Endothelial cell of umbilical vein (primary cell): ENCODE measurements at regions not wholly inside any gene's neighbourhood (a gene's known extent, or its start where the extent isn't known, plus 50 kb on each side); places are given as distances from the start of the nearest gene placed in this dataset.

ENCODE experiments used
- BruUV-seq: library from RNA; stranded (reverse); fragments of 400-500 nt; replicated peaks from 2 replicates; lab custom pipeline; 2021; lab: Mats Ljungman, UMichigan
- CTCF ChIA-PET: fragments of 300-600, 350-600 bp; sonication (Branson Sonifier 250); formaldehyde crosslinking; loops from one replicate; lab custom pipeline; 2021; ENCODE audit warnings: antibody characterized with exemption, inconsistent platforms; lab: Charles Lee
- POLR2A ChIA-PET: fragments of 300-600, 350-600 bp; sonication (Branson Sonifier 250); formaldehyde crosslinking; loops from one replicate; lab custom pipeline; 2021; ENCODE audit warnings: antibody characterized with exemption, inconsistent platforms; lab: Charles Lee
- DNase-seq: peaks from one replicate; pipeline ENCODE4 v3.0.0-alpha.2; 2011; ENCODE audit warnings: low read depth, low spot score
- FAIRE-seq: peaks from 2 replicates; lab custom pipeline; 2011; peaks lifted over from hg19 to GRCh38; lab: Jason Lieb, UNC
- H2AFZ ChIP-seq: 2 replicates; pipeline ENCODE4 v1.6.0; 2012; ENCODE audit warnings: low read depth, low read length, control low read depth, inconsistent platforms
- H3K27ac ChIP-seq: 2 replicates; pipeline ENCODE4 v1.5.1; 2011; ENCODE audit warnings: low read depth, mild to moderate bottlenecking, control low read depth, low read length, moderate library complexity; ENCODE audit not compliant: insufficient read depth
- H3K27me3 ChIP-seq, 2 experiments: 2 replicates each; pipeline versions ENCODE4 v1.6.0 to v1.6.1; 2011; ENCODE audit warnings: low read length in 2 of 2, mixed read lengths in 1 of 2; ENCODE audit not compliant: control insufficient read depth in 2 of 2, insufficient read depth in 2 of 2
- H3K36me3 ChIP-seq, 2 experiments: 2 replicates in 1 of 2; 3 replicates in 1 of 2; pipeline ENCODE4 v1.5.1; 2011; ENCODE audit warnings: low read length in 2 of 2, mild to moderate bottlenecking in 1 of 2, moderate library complexity in 1 of 2; ENCODE audit not compliant: control insufficient read depth in 2 of 2, insufficient read depth in 2 of 2; ENCODE audit errors: extremely low read depth in 1 of 2
- H3K4me1 ChIP-seq: 3 replicates; pipeline ENCODE4 v1.5.1; 2011; ENCODE audit warnings: mild to moderate bottlenecking, low read length; ENCODE audit not compliant: control insufficient read depth, insufficient read depth; ENCODE audit errors: extremely low read depth
- H3K4me2 ChIP-seq: 2 replicates; pipeline ENCODE4 v1.6.1; 2011; ENCODE audit warnings: low read length, control low read depth, mixed read lengths; ENCODE audit not compliant: insufficient read depth
- H3K4me3 ChIP-seq, 3 experiments: fragments of 200-600 bp in 1 of 3; sonication (generic), shearing (Covaris generic) in 1 of 3; replicated peaks in 1 of 3; 2 replicates each; pipeline ENCODE4 v1.5.1; 2011 to 2016; ENCODE audit warnings: control low read depth in 3 of 3, low read length in 3 of 3, mild to moderate bottlenecking in 2 of 3, inconsistent platforms in 1 of 3, low read depth in 1 of 3, moderate library complexity in 1 of 3; ENCODE audit not compliant: insufficient read depth in 1 of 3
- H3K79me2 ChIP-seq: 2 replicates; pipeline ENCODE4 v1.6.0; 2012; ENCODE audit warnings: low read length, inconsistent platforms; ENCODE audit not compliant: control insufficient read depth, insufficient read depth
- H3K9ac ChIP-seq: replicated peaks from 2 replicates; pipeline ENCODE3; 2011; ENCODE audit warnings: low read length, control low read depth; ENCODE audit not compliant: insufficient read depth; ENCODE audit errors: extremely low read depth
- H3K9me1 ChIP-seq: replicated peaks from 3 replicates; pipeline ENCODE4 v1.6.0; 2011; ENCODE audit warnings: mild to moderate bottlenecking, low read length; ENCODE audit not compliant: control insufficient read depth, insufficient read depth; ENCODE audit errors: extremely low read depth
- H3K9me3 ChIP-seq: replicated peaks from 2 replicates; pipeline ENCODE4 v1.5.1; 2012; ENCODE audit warnings: low read length, inconsistent platforms; ENCODE audit not compliant: control insufficient read depth, insufficient read depth
- H4K20me1 ChIP-seq: replicated peaks from 2 replicates; pipeline ENCODE3; 2011; ENCODE audit warnings: mild to moderate bottlenecking, low read length; ENCODE audit not compliant: control insufficient read depth, insufficient read depth; ENCODE audit errors: extremely low read depth
- EZH2 ChIP-seq: IDR thresholded peaks from 2 replicates; pipeline ENCODE4 v1.6.1; 2012; ENCODE audit warnings: borderline replicate concordance, low read depth, mild to moderate bottlenecking, moderate library complexity, low read length, inconsistent platforms; ENCODE audit not compliant: severe bottlenecking
- FOS ChIP-seq: IDR thresholded peaks from 2 replicates; pipeline ENCODE4 v1.6.1; 2011; ENCODE audit warnings: mild to moderate bottlenecking, low read length, moderate library complexity, borderline replicate concordance; ENCODE audit not compliant: insufficient read depth
- GATA2 ChIP-seq: IDR thresholded peaks from 2 replicates; pipeline ENCODE4 v1.7.0; 2011; ENCODE audit warnings: low read depth, mild to moderate bottlenecking, moderate library complexity, mixed read lengths, low read length; ENCODE audit not compliant: insufficient read length, insufficient read depth
- JUN ChIP-seq: IDR thresholded peaks from 2 replicates; pipeline ENCODE4 v1.6.1; 2011; ENCODE audit warnings: borderline replicate concordance, low read depth; ENCODE audit not compliant: insufficient read length, insufficient read depth
- POLR2AphosphoS5 ChIP-seq: IDR thresholded peaks from 2 replicates; pipeline ENCODE4 v1.6.1; 2012; ENCODE audit warnings: low read depth, mild to moderate bottlenecking, control low read depth, low read length, moderate library complexity; ENCODE audit not compliant: insufficient read depth
- dilution Hi-C: fragments of 300-500 bp; cut with MboI; formaldehyde crosslinking; loops from one replicate; pipeline ENCODE4 v1.15.0; 2019; ENCODE audit warnings: low sequenced_read_pairs; ENCODE audit not compliant: extremely low pct_ligation_motif_present
- intact Hi-C: fragments of 100-400 bp; cut with micrococcal nuclease; formaldehyde crosslinking; loops from one replicate; pipeline ENCODE4 v1.10.0; 2022
- TF ChIP-seq, protein P1 (sequence below): IDR thresholded peaks from 2 replicates; pipeline ENCODE4 v1.6.1; 2011; ENCODE audit not compliant: insufficient read depth, insufficient read length
- TF ChIP-seq, protein P2 (sequence below), 2 donors: IDR thresholded peaks; 1 replicate in 1 of 2; 2 replicates in 1 of 2; pipeline ENCODE4 v1.5.1; 2011; ENCODE audit warnings: low read length in 2 of 2, mild to moderate bottlenecking in 2 of 2, moderate library complexity in 2 of 2, control low read depth in 1 of 2, inconsistent platforms in 1 of 2, low read depth in 1 of 2; ENCODE audit not compliant: insufficient read depth in 1 of 2; ENCODE audit errors: extremely low read depth in 1 of 2

DNA sequence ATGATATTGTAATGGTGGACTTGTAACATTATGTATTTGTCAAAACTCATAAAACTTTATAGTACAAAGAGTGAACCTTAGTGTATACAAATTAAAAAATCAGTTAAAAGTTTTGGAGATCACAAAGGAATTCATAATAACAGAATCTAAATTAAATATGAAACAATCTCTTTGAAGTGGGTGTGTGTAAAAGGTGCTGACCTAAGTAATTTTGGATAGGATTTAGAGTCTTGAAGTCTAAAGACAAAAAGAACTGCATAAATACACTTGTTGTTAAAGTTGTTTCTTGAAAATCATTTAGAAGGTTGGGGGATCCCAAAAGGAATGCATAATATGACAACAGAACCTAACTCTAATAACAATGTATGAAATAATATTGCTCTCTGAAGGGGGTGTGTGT, 295.5 kb downstream of the PRR16 start:
- Histone ChIP-seq H3K27me3 (no peaks in the 10 kb centered on the region), H3K79me2 (no peaks in the 10 kb centered on the region), H3K9me3 (no peaks in the 10 kb centered on the region), H2AFZ (no peak overlapping the region), H3K4me3 (no peak overlapping the region), H3K36me3 (no peaks in the 10 kb centered on the region), H3K4me2 (no peak overlapping the region), H3K4me1 (no peaks in the 10 kb centered on the region), H4K20me1 (no peaks in the 10 kb centered on the region), H3K27ac (no peak overlapping the region), H3K9me1 (no peaks in the 10 kb centered on the region), H3K9ac (no peak overlapping the region)
- DNase-seq: no peak
- no peak for FAIRE-seq
- intact Hi-C loops (no loop called here), dilution Hi-C loops (no loop called here)
- ChIA-PET POLR2A (no interaction called here), CTCF (no interaction called here)
- no TSS peak for BruUV-seq
- TF ChIP-seq EZH2 (no peak), FOS (no peak), GATA2 (no peak), POLR2AphosphoS5 (no peak), JUN (no peak)
- TF ChIP-seq, protein P1, sequence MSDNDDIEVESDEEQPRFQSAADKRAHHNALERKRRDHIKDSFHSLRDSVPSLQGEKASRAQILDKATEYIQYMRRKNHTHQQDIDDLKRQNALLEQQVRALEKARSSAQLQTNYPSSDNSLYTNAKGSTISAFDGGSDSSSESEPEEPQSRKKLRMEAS: no peak
- TF ChIP-seq, protein P2, sequence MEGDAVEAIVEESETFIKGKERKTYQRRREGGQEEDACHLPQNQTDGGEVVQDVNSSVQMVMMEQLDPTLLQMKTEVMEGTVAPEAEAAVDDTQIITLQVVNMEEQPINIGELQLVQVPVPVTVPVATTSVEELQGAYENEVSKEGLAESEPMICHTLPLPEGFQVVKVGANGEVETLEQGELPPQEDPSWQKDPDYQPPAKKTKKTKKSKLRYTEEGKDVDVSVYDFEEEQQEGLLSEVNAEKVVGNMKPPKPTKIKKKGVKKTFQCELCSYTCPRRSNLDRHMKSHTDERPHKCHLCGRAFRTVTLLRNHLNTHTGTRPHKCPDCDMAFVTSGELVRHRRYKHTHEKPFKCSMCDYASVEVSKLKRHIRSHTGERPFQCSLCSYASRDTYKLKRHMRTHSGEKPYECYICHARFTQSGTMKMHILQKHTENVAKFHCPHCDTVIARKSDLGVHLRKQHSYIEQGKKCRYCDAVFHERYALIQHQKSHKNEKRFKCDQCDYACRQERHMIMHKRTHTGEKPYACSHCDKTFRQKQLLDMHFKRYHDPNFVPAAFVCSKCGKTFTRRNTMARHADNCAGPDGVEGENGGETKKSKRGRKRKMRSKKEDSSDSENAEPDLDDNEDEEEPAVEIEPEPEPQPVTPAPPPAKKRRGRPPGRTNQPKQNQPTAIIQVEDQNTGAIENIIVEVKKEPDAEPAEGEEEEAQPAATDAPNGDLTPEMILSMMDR (IDR thresholded peaks at IDR 0.05; ENCODE audit: extremely low read depth in 1 of 2, insufficient read depth in 1 of 2, low read depth in 1 of 2, low read length in 2 of 2): no peak
